Omental fat pad (tissue), 3 donors: ENCODE measurements at regions not wholly inside any gene's neighbourhood (a gene's known extent, or its start where the extent isn't known, plus 50 kb on each side); places are given as distances from the start of the nearest gene placed in this dataset.

Experiments used
- ATAC-seq: fragments of 150-250 bp; one replicate; pipeline ENCODE4 v1.9.1; 2016; ENCODE audit warnings: mild to moderate bottlenecking, moderate library complexity; ENCODE audit not compliant: low FRiP score
- DNase-seq: peaks from one replicate; pipeline ENCODE4 v3.0.0-alpha.2; 2019; ENCODE audit warnings: low spot score
- CTCF ChIP-seq, 3 donors: fragments of 450-650 bp; IDR thresholded peaks; one replicate each; pipeline ENCODE4 v1.5.1; 2016 to 2017; ENCODE audit warnings: antibody characterized with exemption in 3 of 3, mild to moderate bottlenecking in 3 of 3, moderate library complexity in 2 of 3

- no peak for TF ChIP-seq CTCF (IDR thresholded peaks at IDR 0.05)
- no peak for ATAC-seq
- no peak for DNase-seq
Observed at GRCh38 chr18:45139478-45139877, 458.8 kb downstream of the SETBP1 start.

GRCh38 chr18:45142868-45143267, 462.2 kb downstream of the SETBP1 start:
- ATAC-seq, result no peak
- TF ChIP-seq CTCF (IDR thresholded peaks at IDR 0.05), result no peak
- DNase-seq, result no peak

- TF ChIP-seq CTCF (IDR thresholded peaks at IDR 0.05), result no peak
- DNase-seq, result no peak
- ATAC-seq, result no peak
Observed at GRCh38 chr18:45149712-45150111, 465.6 kb upstream of the SLC14A2 start.

GRCh38 chr18:45151645-45152044, 463.6 kb upstream of the SLC14A2 start:
- DNase-seq (no peak), ATAC-seq (no peak)
- TF ChIP-seq CTCF (IDR thresholded peaks at IDR 0.05), result no peak

- DNase-seq (no peak), ATAC-seq (no peak)
- TF ChIP-seq CTCF (IDR thresholded peaks at IDR 0.05), result no peak
Observed at GRCh38 chr18:45155526-45155925, 459.8 kb upstream of the SLC14A2 start.

- DNase-seq, result no peak
- no peak for TF ChIP-seq CTCF (IDR thresholded peaks at IDR 0.05)
- ATAC-seq, result no peak
Observed at GRCh38 chr18:45156946-45157345, 458.3 kb upstream of the SLC14A2 start.

GRCh38 chr18:45157576-45157975, 457.7 kb upstream of the SLC14A2 start:
- DNase-seq (no peak), ATAC-seq (no peak)
- no peak for TF ChIP-seq CTCF (IDR thresholded peaks at IDR 0.05)
